IMR-90 (cell line): ENCODE measurements at regions not wholly inside any gene's neighbourhood (a gene's known extent, or its start where the extent isn't known, plus 50 kb on each side); places are given as distances from the start of the nearest gene placed in this dataset.

Experiments used
- ATAC-seq: fragments of 200-7000 bp; cut with Tn5 transposase; 2 replicates; pipeline ENCODE4 v1.9.1; 2020; ENCODE audit warnings: low read depth, mild to moderate bottlenecking, moderate library complexity
- BruUV-seq: library from RNA; stranded (reverse); fragments of 400-500 nt; replicated peaks from 2 replicates; lab custom pipeline; 2021; lab: Mats Ljungman, UMichigan
- CTCF ChIA-PET: fragments of 300-600 bp; formaldehyde crosslinking; extraction: SDS; loops from one replicate; lab custom pipeline; 2021; ENCODE audit warnings: antibody characterized with exemption; lab: Yijun Ruan, JAX
- POLR2A ChIA-PET: fragments of 300-600 bp; sonication (Branson Sonifier 250); formaldehyde crosslinking; loops from one replicate; lab custom pipeline; 2022; ENCODE audit warnings: antibody characterized with exemption; ENCODE audit not compliant: unreplicated experiment; lab: Charles Lee
- DNase-seq: peaks from one replicate; pipeline ENCODE4 v3.0.0; 2013
- H2AFZ ChIP-seq: replicated peaks from 2 replicates; pipeline ENCODE3; 2013; ENCODE audit warnings: low read length, mild to moderate bottlenecking; ENCODE audit not compliant: poor library complexity
- H2AK5ac ChIP-seq: 2 replicates; pipeline ENCODE4 v1.6.1; 2013; ENCODE audit warnings: low read depth, low read length, inconsistent platforms
- H2AK9ac ChIP-seq: replicated peaks from 2 replicates; pipeline ENCODE3; 2013; ENCODE audit warnings: mild to moderate bottlenecking, low read depth, low read length, moderate library complexity; ENCODE audit not compliant: poor library complexity
- H2BK120ac ChIP-seq: 2 replicates; pipeline ENCODE4 v1.6.1; 2013; ENCODE audit warnings: low read depth, low read length, inconsistent platforms
- H2BK15ac ChIP-seq: 3 replicates; pipeline ENCODE4 v1.6.1; 2013; ENCODE audit warnings: low read depth, low read length, inconsistent platforms
- H2BK20ac ChIP-seq: 2 replicates; pipeline ENCODE4 v1.6.1; 2013; ENCODE audit warnings: low read depth, mild to moderate bottlenecking, inconsistent platforms, low read length, moderate library complexity
- H2BK5ac ChIP-seq: 2 replicates; pipeline ENCODE4 v1.6.1; 2013; ENCODE audit warnings: mild to moderate bottlenecking, low read depth, low read length, inconsistent platforms; ENCODE audit not compliant: poor library complexity, severe bottlenecking
- H3K14ac ChIP-seq: replicated peaks from 2 replicates; pipeline ENCODE4 v1.6.1; 2013; ENCODE audit warnings: low read depth, low read length, inconsistent platforms
- H3K18ac ChIP-seq: 2 replicates; pipeline ENCODE4 v1.6.1; 2013; ENCODE audit warnings: low read depth, low read length, control low read depth
- H3K23ac ChIP-seq: 2 replicates; pipeline ENCODE4 v1.6.1; 2013; ENCODE audit warnings: low read depth, low read length, inconsistent platforms
- H3K27ac ChIP-seq: 2 replicates; pipeline ENCODE4 v1.5.1; 2013; ENCODE audit warnings: mild to moderate bottlenecking, control low read depth, low read length; ENCODE audit not compliant: insufficient read depth
- H3K27me3 ChIP-seq: 2 replicates; pipeline ENCODE4 v1.6.1; 2013; ENCODE audit warnings: low read length; ENCODE audit not compliant: control insufficient read depth, insufficient read depth
- H3K36me3 ChIP-seq: 2 replicates; pipeline ENCODE4 v1.6.1; 2013; ENCODE audit warnings: low read length, mixed read lengths; ENCODE audit not compliant: control insufficient read depth, insufficient read depth
- H3K4ac ChIP-seq: 2 replicates; pipeline ENCODE4 v1.6.1; 2013; ENCODE audit warnings: low read depth, low read length, inconsistent platforms
- H3K4me1 ChIP-seq: 2 replicates; pipeline ENCODE4 v1.6.1; 2013; ENCODE audit warnings: low read length, mixed read lengths; ENCODE audit not compliant: control insufficient read depth, insufficient read depth
- H3K4me2 ChIP-seq: 2 replicates; pipeline ENCODE4 v1.6.1; 2013; ENCODE audit warnings: low read depth, mild to moderate bottlenecking, control low read depth, low read length, moderate library complexity
- H3K4me3 ChIP-seq: 2 replicates; pipeline ENCODE4 v1.5.1; 2013; ENCODE audit warnings: low read depth, mild to moderate bottlenecking, control low read depth, low read length, moderate library complexity; ENCODE audit not compliant: insufficient read depth
- H3K56ac ChIP-seq: 2 replicates; pipeline ENCODE4 v1.6.1; 2013; ENCODE audit warnings: low read length, inconsistent platforms; ENCODE audit not compliant: insufficient read depth; ENCODE audit errors: extremely low read depth
- H3K79me1 ChIP-seq, 2 experiments: 2 replicates each; pipeline ENCODE4 v1.6.1; 2013; ENCODE audit warnings: low read length in 2 of 2, inconsistent platforms in 1 of 2, low read depth in 1 of 2
- H3K9ac ChIP-seq: 2 replicates; pipeline ENCODE4 v1.6.1; 2013; ENCODE audit warnings: low read depth, low read length, control low read depth
- H3K9me1 ChIP-seq: 2 replicates; pipeline ENCODE4 v1.6.1; 2013; ENCODE audit warnings: low read length, inconsistent platforms; ENCODE audit not compliant: insufficient read depth
- H3K9me3 ChIP-seq: 2 replicates; pipeline ENCODE4 v1.6.1; 2013; ENCODE audit warnings: low read length; ENCODE audit not compliant: control insufficient read depth, insufficient read depth
- H4K20me1 ChIP-seq: 2 replicates; pipeline ENCODE4 v1.6.1; 2013; ENCODE audit warnings: low read length, inconsistent platforms; ENCODE audit not compliant: insufficient read depth
- H4K5ac ChIP-seq: 2 replicates; pipeline ENCODE4 v1.6.1; 2013; ENCODE audit warnings: mild to moderate bottlenecking, low read depth, low read length, control low read depth
- H4K8ac ChIP-seq, 2 experiments: 2 replicates each; pipeline ENCODE4 v1.6.1; 2013; ENCODE audit warnings: low read depth in 2 of 2, low read length in 2 of 2, control low read depth in 1 of 2, inconsistent platforms in 1 of 2
- H4K91ac ChIP-seq: 2 replicates; pipeline ENCODE4 v1.6.1; 2013; ENCODE audit warnings: low read depth, low read length, inconsistent platforms; ENCODE audit not compliant: insufficient read depth
- FOS ChIP-seq: fragments of 150-350 bp; IDR thresholded peaks from 2 replicates; pipeline ENCODE4 v1.6.1; 2016; ENCODE audit warnings: low read depth, low read length
- MAFK ChIP-seq: IDR thresholded peaks from 2 replicates; pipeline ENCODE4 v1.6.1; 2012; ENCODE audit warnings: low read depth, low read length, improper control_type of control experiment
- WGBS, 2 experiments: methylation state at CpG; one replicate each; pipeline versions ENCODE4 v1.1.5 to v1.1.7; 2013; ENCODE audit warnings: missing lambda C conversion rate in 2 of 2; ENCODE audit not compliant: insufficient read length in 1 of 2; ENCODE audit errors: extremely low coverage in 2 of 2; 5-methylcytosine and 5-hydroxymethylcytosine counted together
- dilution Hi-C: fragments of 300-500 bp; cut with HindIII; formaldehyde crosslinking; loops from one replicate; pipeline ENCODE4 v1.14.3; 2018; ENCODE audit warnings: low sequenced_read_pairs; ENCODE audit not compliant: unreplicated experiment
- in situ Hi-C: fragments of 300-500 bp; cut with MboI; formaldehyde crosslinking; loops from 3 replicates; pipeline ENCODE4 v1.14.3; 2019; ENCODE audit warnings: low sequenced_read_pairs, inconsistent platforms, mixed read lengths
- intact Hi-C: fragments of 100-400 bp; cut with micrococcal nuclease; formaldehyde crosslinking; loops from 2 replicates; pipeline ENCODE4 v1.10.0; 2022

- Histone ChIP-seq H3K23ac (no peak overlapping the region), H3K4ac (no peak overlapping the region), H3K27me3 (no peaks in the 10 kb centered on the region), H3K18ac (no peak overlapping the region), H2AK5ac (no peak overlapping the region), H3K9me3 (no peaks in the 10 kb centered on the region), H2BK15ac (no peak overlapping the region), H2AFZ (no peak overlapping the region), H4K8ac (no peak overlapping the region), H3K14ac (no peak overlapping the region), H4K5ac (no peak overlapping the region), H3K36me3 (no peaks in the 10 kb centered on the region), H2AK9ac (no peak overlapping the region), H3K56ac (no peak overlapping the region), H2BK20ac (no peak overlapping the region), H2BK120ac (no peak overlapping the region), H3K9me1 (no peaks in the 10 kb centered on the region), H4K91ac (no peak overlapping the region), H3K4me1 (no peaks in the 10 kb centered on the region), H3K79me1 (no peaks in the 10 kb centered on the region), H2BK5ac (no peak overlapping the region), H4K20me1 (no peaks in the 10 kb centered on the region), H3K4me2 (no peak overlapping the region), H3K27ac (no peak overlapping the region), H3K9ac (no peak overlapping the region), H3K4me3 (no peak overlapping the region)
- no CpG with 5 or more reads among the region's 1 CpG for WGBS, 2 experiments
- DNase-seq (no peak), ATAC-seq (no peak)
- BruUV-seq, result no TSS peak
- ChIA-PET CTCF (no interaction called here), POLR2A (no interaction called here)
- intact Hi-C loops (no loop called here), in situ Hi-C loops (no loop called here), dilution Hi-C loops (no loop called here)
- TF ChIP-seq MAFK (peak; percentile 83), FOS (no peak)
These were observed 1591.4 kb upstream of the PCDH7 start for GRCh38 chr4:29128810-29129209.
